Esophagus (tissue), 2 donors: ENCODE measurements at regions not wholly inside any gene's neighbourhood (a gene's known extent, or its start where the extent isn't known, plus 50 kb on each side); places are given as distances from the start of the nearest gene placed in this dataset.

Experiments
- H3K27ac ChIP-seq, 2 donors: one replicate each; pipeline ENCODE4 v1.5.1; 2013; ENCODE audit warnings: low read depth in 2 of 2, mild to moderate bottlenecking in 2 of 2, inconsistent platforms in 1 of 2, low read length in 1 of 2, moderate library complexity in 1 of 2
- H3K27me3 ChIP-seq, 2 donors: one replicate each; pipeline ENCODE4 v1.6.1; 2013; ENCODE audit warnings: low read length in 2 of 2, control low read depth in 1 of 2, mild to moderate bottlenecking in 1 of 2; ENCODE audit not compliant: insufficient read depth in 2 of 2, control insufficient read depth in 1 of 2
- H3K36me3 ChIP-seq, 2 donors: one replicate each; pipeline ENCODE4 v1.6.1; 2013; ENCODE audit warnings: low read length in 1 of 2; ENCODE audit not compliant: control insufficient read depth in 2 of 2, insufficient read depth in 2 of 2
- H3K4me1 ChIP-seq, 2 donors: one replicate each; pipeline ENCODE4 v1.6.1; 2013; ENCODE audit warnings: low read length in 1 of 2; ENCODE audit not compliant: control insufficient read depth in 2 of 2, insufficient read depth in 2 of 2
- H3K4me3 ChIP-seq, 2 donors: one replicate each; pipeline ENCODE4 v1.5.1; 2013; ENCODE audit warnings: low read length in 2 of 2, mild to moderate bottlenecking in 2 of 2, low read depth in 1 of 2, moderate library complexity in 1 of 2
- H3K9me3 ChIP-seq, 2 donors: one replicate each; pipeline ENCODE4 v1.6.1; 2013; ENCODE audit warnings: mild to moderate bottlenecking in 2 of 2, low read depth in 1 of 2, low read length in 1 of 2, moderate library complexity in 1 of 2; ENCODE audit not compliant: control insufficient read depth in 2 of 2, insufficient read depth in 1 of 2
- WGBS, 2 donors: extraction: QIAGEN DNeasy Blood & Tissue Kit; methylation state at CpG; one replicate each; pipeline ENCODE4 v1.1.7; 2013; 5-methylcytosine and 5-hydroxymethylcytosine counted together
- donor health status: healthy with polysubstance abuse.
- donor health status: Bipolar disorder and iron deficiency.

- H3K27ac ChIP-seq: no peak overlapping the region
- no peak overlapping the region for H3K4me3 ChIP-seq
- H3K36me3 ChIP-seq: no peaks in the 10 kb centered on the region
- WGBS, 2 donors: 65 to 75% methylated on average over 5 of the region's 5 CpGs
- no peaks in the 10 kb centered on the region for H3K4me1 ChIP-seq
- no peaks in the 10 kb centered on the region for H3K9me3 ChIP-seq
- peaks cover under 1 to 6% of the 10 kb centered on the region in 2 donors for H3K27me3 ChIP-seq
Observed at GRCh38 chr16:86283944-86284343, 226.4 kb upstream of the FOXF1 start.

GRCh38 chr16:86285421-86285820, 224.9 kb upstream of the FOXF1 start:
- Histone ChIP-seq H3K4me1 (no peaks in the 10 kb centered on the region), H3K27ac (no peak overlapping the region), H3K9me3 (no peaks in the 10 kb centered on the region), H3K4me3 (no peak overlapping the region), H3K36me3 (no peaks in the 10 kb centered on the region), H3K27me3 (peaks cover 4 to 6% of the 10 kb centered on the region in 2 donors)
- WGBS, 2 donors: 58% methylated on average over 6 of the region's 6 CpGs

GRCh38 chr16:86285938-86286921, 224.1 kb upstream of the FOXF1 start:
- Histone ChIP-seq H3K4me1 (no peaks in the 10 kb centered on the region), H3K9me3 (no peaks in the 10 kb centered on the region), H3K27ac (no peak overlapping the region), H3K36me3 (no peaks in the 10 kb centered on the region), H3K4me3 (no peak overlapping the region), H3K27me3 (peaks cover 4 to 6% of the 10 kb centered on the region in 2 donors)
- WGBS, 2 donors: 14 to 15% methylated on average over 48 to 55 of the region's 55 CpGs

- Histone ChIP-seq H3K9me3 (peaks cover 0 to 2% of the 10 kb centered on the region in 2 donors), H3K4me1 (no peaks in the 10 kb centered on the region), H3K36me3 (no peaks in the 10 kb centered on the region), H3K27ac (no peak overlapping the region), H3K27me3 (peaks cover 4 to 6% of the 10 kb centered on the region in 2 donors), H3K4me3 (no peak overlapping the region)
- WGBS, 2 donors: 6 to 9% methylated on average over 49 of the region's 49 CpGs
Observed at GRCh38 chr16:86286991-86287663, 223.2 kb upstream of the FOXF1 start.

- Histone ChIP-seq H3K4me3 (no peak overlapping the region), H3K36me3 (no peaks in the 10 kb centered on the region), H3K27ac (no peak overlapping the region), H3K27me3 (peaks cover 4 to 6% of the 10 kb centered on the region in 2 donors), H3K4me1 (no peaks in the 10 kb centered on the region), H3K9me3 (peaks cover 0 to 2% of the 10 kb centered on the region in 2 donors)
- 30% methylated on average over 8 of the region's 8 CpGs for WGBS, 2 donors
Observed at GRCh38 chr16:86287664-86288201, 222.6 kb upstream of the FOXF1 start.

- no peaks in the 10 kb centered on the region for H3K4me1 ChIP-seq
- H3K36me3 ChIP-seq: no peaks in the 10 kb centered on the region
- 30 to 34% methylated on average over 19 of the region's 19 CpGs for WGBS, 2 donors
- H3K9me3 ChIP-seq: peaks cover 0 to 2% of the 10 kb centered on the region in 2 donors
- H3K27ac ChIP-seq: no peak overlapping the region
- H3K27me3 ChIP-seq: peaks cover 4 to 6% of the 10 kb centered on the region in 2 donors
- H3K4me3 ChIP-seq: no peak overlapping the region
Observed at GRCh38 chr16:86288716-86289294, 221.5 kb upstream of the FOXF1 start.

GRCh38 chr16:86289304-86289703, 221.0 kb upstream of the FOXF1 start:
- no peak overlapping the region for H3K4me3 ChIP-seq
- WGBS, 2 donors: 43 to 57% methylated on average over 11 of the region's 11 CpGs
- no peaks in the 10 kb centered on the region for H3K4me1 ChIP-seq
- peaks cover 0 to 5% of the 10 kb centered on the region in 2 donors for H3K9me3 ChIP-seq
- H3K36me3 ChIP-seq: no peaks in the 10 kb centered on the region
- H3K27me3 ChIP-seq: peaks cover 4 to 6% of the 10 kb centered on the region in 2 donors
- H3K27ac ChIP-seq: no peak overlapping the region

- Histone ChIP-seq H3K4me3 (no peak overlapping the region), H3K9me3 (peaks cover 0 to 5% of the 10 kb centered on the region in 2 donors), H3K27ac (no peak overlapping the region), H3K36me3 (no peaks in the 10 kb centered on the region), H3K27me3 (peaks cover 4 to 6% of the 10 kb centered on the region in 2 donors), H3K4me1 (no peaks in the 10 kb centered on the region)
- 52 to 59% methylated on average over 2 of the region's 2 CpGs for WGBS, 2 donors
Observed at GRCh38 chr16:86289907-86290306, 220.4 kb upstream of the FOXF1 start.

- H3K27ac ChIP-seq: no peak overlapping the region
- H3K27me3 ChIP-seq: peaks cover 3 to 4% of the 10 kb centered on the region in 2 donors
- no peaks in the 10 kb centered on the region for H3K4me1 ChIP-seq
- H3K9me3 ChIP-seq: peaks cover 0 to 5% of the 10 kb centered on the region in 2 donors
- H3K4me3 ChIP-seq: no peak overlapping the region
- H3K36me3 ChIP-seq: no peaks in the 10 kb centered on the region
- WGBS, 2 donors: 72 to 75% methylated on average over 7 of the region's 7 CpGs
Observed at GRCh38 chr16:86291491-86291890, 218.8 kb upstream of the FOXF1 start.
